ENCODE measurements at regions not wholly inside any gene's neighbourhood (a gene's known extent, or its start where the extent isn't known, plus 50 kb on each side); places are given as distances from the start of the nearest gene placed in this dataset.

GRCh38 chr13:107069108-107069776 lies 501.3 kb upstream of the ARGLU1 start:
- TF ChIP-seq EZH2 (IDR thresholded peaks at IDR 0.05; ENCODE audit: low read length, unreplicated experiment) (no peak), EZH2phosphoT487 (IDR thresholded peaks at IDR 0.05; ENCODE audit: borderline replicate concordance, low read length) (no peak)
- TF ChIP-seq, protein P1, sequence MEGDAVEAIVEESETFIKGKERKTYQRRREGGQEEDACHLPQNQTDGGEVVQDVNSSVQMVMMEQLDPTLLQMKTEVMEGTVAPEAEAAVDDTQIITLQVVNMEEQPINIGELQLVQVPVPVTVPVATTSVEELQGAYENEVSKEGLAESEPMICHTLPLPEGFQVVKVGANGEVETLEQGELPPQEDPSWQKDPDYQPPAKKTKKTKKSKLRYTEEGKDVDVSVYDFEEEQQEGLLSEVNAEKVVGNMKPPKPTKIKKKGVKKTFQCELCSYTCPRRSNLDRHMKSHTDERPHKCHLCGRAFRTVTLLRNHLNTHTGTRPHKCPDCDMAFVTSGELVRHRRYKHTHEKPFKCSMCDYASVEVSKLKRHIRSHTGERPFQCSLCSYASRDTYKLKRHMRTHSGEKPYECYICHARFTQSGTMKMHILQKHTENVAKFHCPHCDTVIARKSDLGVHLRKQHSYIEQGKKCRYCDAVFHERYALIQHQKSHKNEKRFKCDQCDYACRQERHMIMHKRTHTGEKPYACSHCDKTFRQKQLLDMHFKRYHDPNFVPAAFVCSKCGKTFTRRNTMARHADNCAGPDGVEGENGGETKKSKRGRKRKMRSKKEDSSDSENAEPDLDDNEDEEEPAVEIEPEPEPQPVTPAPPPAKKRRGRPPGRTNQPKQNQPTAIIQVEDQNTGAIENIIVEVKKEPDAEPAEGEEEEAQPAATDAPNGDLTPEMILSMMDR (conservative IDR thresholded peaks at IDR 0.05; ENCODE audit: low read depth, low read length), result no peak
- Histone ChIP-seq H3K4me3 (ENCODE audit: low read length) (no peak overlapping the region), H3K4me1 (ENCODE audit: insufficient read depth, low read length) (no peaks in the 10 kb centered on the region), H3K4me2 (ENCODE audit: low read length) (no peak overlapping the region), H3K9me2 (replicated peaks; ENCODE audit: low read length) (no peaks in the 10 kb centered on the region), H3K27ac (ENCODE audit: low read length) (no peak overlapping the region), H3K27me3 (ENCODE audit: low read length) (peaks cover 10% of the 10 kb centered on the region), H2AFZ (ENCODE audit: low read length) (no peak overlapping the region), H3K79me2 (ENCODE audit: low read length) (no peaks in the 10 kb centered on the region), H4K20me1 (ENCODE audit: low read length) (no peaks in the 10 kb centered on the region), H3F3A (ENCODE audit: low read length, unreplicated experiment) (no peaks in the 10 kb centered on the region), H3K9me3 (ENCODE audit: low read length) (no peaks in the 10 kb centered on the region), H3K36me3 (ENCODE audit: low read depth, low read length) (no peaks in the 10 kb centered on the region), H3K9ac (ENCODE audit: low read length) (no peak overlapping the region)
- ATAC-seq (no peak), DNase-seq (peak; percentile 22)
- CTCF ChIA-PET, result no interaction called here
- POLR2A ChIA-PET (ENCODE audit: unreplicated experiment), result no interaction called here
- intact Hi-C loops (cut with micrococcal nuclease), result no loop called here
- BruUV-seq (replicated peaks), result no TSS peak

GRCh38 chr13:107067381-107067780 lies 499.4 kb upstream of the ARGLU1 start:
- Histone ChIP-seq H3K9me2 (replicated peaks; ENCODE audit: low read length) (no peaks in the 10 kb centered on the region), H2AFZ (ENCODE audit: low read length) (no peak overlapping the region), H3K27me3 (ENCODE audit: low read length) (0 out of 2 replicates have a peak, but pooled peaks cover 5% of the 10 kb centered on the region), H4K20me1 (ENCODE audit: low read length) (no peaks in the 10 kb centered on the region), H3K36me3 (ENCODE audit: low read depth, low read length) (no peaks in the 10 kb centered on the region), H3K9me3 (ENCODE audit: low read length) (no peaks in the 10 kb centered on the region), H3F3A (ENCODE audit: low read length, unreplicated experiment) (no peaks in the 10 kb centered on the region), H3K27ac (ENCODE audit: low read length) (no peak overlapping the region), H3K4me1 (ENCODE audit: insufficient read depth, low read length) (no peaks in the 10 kb centered on the region), H3K9ac (ENCODE audit: low read length) (no peak overlapping the region), H3K4me3 (ENCODE audit: low read length) (no peak overlapping the region), H3K79me2 (ENCODE audit: low read length) (no peaks in the 10 kb centered on the region), H3K4me2 (ENCODE audit: low read length) (no peak overlapping the region)
- CTCF ChIA-PET, result no interaction called here
- intact Hi-C loops (cut with micrococcal nuclease), result no loop called here
- ATAC-seq (no peak), DNase-seq (no peak)
- POLR2A ChIA-PET (ENCODE audit: unreplicated experiment), result no interaction called here
- BruUV-seq (replicated peaks), result no TSS peak
- TF ChIP-seq EZH2phosphoT487 (IDR thresholded peaks at IDR 0.05; ENCODE audit: borderline replicate concordance, low read length) (no peak), EZH2 (IDR thresholded peaks at IDR 0.05; ENCODE audit: low read length, unreplicated experiment) (no peak)
- TF ChIP-seq, protein P1 (conservative IDR thresholded peaks at IDR 0.05; ENCODE audit: low read depth, low read length), result no peak

GRCh38 chr13:107066355-107066754 lies 498.4 kb upstream of the ARGLU1 start:
- intact Hi-C loops (cut with micrococcal nuclease), result no loop called here

More at GRCh38 chr13:107066355-107066754, 498.4 kb upstream of the ARGLU1 start:
- ChIA-PET POLR2A (ENCODE audit: unreplicated experiment) (no interaction called here), CTCF (no interaction called here)
- Histone ChIP-seq H3K79me2 (ENCODE audit: low read length) (no peaks in the 10 kb centered on the region), H3F3A (ENCODE audit: low read length, unreplicated experiment) (no peaks in the 10 kb centered on the region), H4K20me1 (ENCODE audit: low read length) (no peaks in the 10 kb centered on the region), H3K4me2 (ENCODE audit: low read length) (no peak overlapping the region), H3K4me1 (ENCODE audit: insufficient read depth, low read length) (no peaks in the 10 kb centered on the region), H2AFZ (ENCODE audit: low read length) (no peak overlapping the region), H3K9me3 (ENCODE audit: low read length) (no peaks in the 10 kb centered on the region), H3K36me3 (ENCODE audit: low read depth, low read length) (no peaks in the 10 kb centered on the region), H3K4me3 (ENCODE audit: low read length) (no peak overlapping the region), H3K9me2 (replicated peaks; ENCODE audit: low read length) (no peaks in the 10 kb centered on the region), H3K27me3 (ENCODE audit: low read length) (no peaks in the 10 kb centered on the region), H3K9ac (ENCODE audit: low read length) (no peak overlapping the region), H3K27ac (ENCODE audit: low read length) (no peak overlapping the region)
- no peak for TF ChIP-seq EZH2 (IDR thresholded peaks at IDR 0.05; ENCODE audit: low read length, unreplicated experiment)
- no peak for ATAC-seq
- no TSS peak for BruUV-seq (replicated peaks)
- no peak for DNase-seq

All from PC-3 (cell line).